NB4 (cell line): ENCODE measurements at regions not wholly inside any gene's neighbourhood (a gene's known extent, or its start where the extent isn't known, plus 50 kb on each side); places are given as distances from the start of the nearest gene placed in this dataset.

Experiments
- POLR2A ChIP-seq: IDR thresholded peaks from 2 replicates; pipeline ENCODE4 v1.6.1; 2011; ENCODE audit warnings: mild to moderate bottlenecking; ENCODE audit not compliant: insufficient read length; ENCODE audit errors: extremely low read depth
- TF ChIP-seq, protein P1 (sequence below): IDR thresholded peaks from one replicate; pipeline ENCODE4 v1.5.1; 2012; ENCODE audit warnings: low read depth, low read length
- TF ChIP-seq, protein P2 (sequence below): IDR thresholded peaks from 2 replicates; pipeline ENCODE4 v1.6.1; 2011; ENCODE audit warnings: low read depth, low read length

DNA sequence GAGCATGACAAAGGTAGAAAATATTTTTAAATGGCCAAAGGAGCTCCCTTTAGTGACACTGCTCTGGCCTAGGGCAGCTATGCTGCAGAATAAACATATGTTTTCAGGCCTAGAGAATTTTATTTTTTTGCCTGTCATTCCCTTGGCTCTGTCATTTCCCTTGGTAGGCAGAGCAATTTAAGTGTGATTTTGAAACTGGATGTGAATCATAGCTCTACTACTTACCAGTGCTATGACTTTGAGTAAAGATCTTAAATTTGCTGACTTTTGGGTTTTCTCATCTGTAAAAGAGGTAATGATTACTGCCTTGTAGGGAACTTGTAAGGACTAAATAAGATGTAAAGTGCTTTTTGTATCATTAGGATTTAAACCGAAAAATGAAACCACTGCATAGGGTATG lies 189.0 kb upstream of the ZRANB2 start:
- no peak for TF ChIP-seq POLR2A
- TF ChIP-seq, protein P1, sequence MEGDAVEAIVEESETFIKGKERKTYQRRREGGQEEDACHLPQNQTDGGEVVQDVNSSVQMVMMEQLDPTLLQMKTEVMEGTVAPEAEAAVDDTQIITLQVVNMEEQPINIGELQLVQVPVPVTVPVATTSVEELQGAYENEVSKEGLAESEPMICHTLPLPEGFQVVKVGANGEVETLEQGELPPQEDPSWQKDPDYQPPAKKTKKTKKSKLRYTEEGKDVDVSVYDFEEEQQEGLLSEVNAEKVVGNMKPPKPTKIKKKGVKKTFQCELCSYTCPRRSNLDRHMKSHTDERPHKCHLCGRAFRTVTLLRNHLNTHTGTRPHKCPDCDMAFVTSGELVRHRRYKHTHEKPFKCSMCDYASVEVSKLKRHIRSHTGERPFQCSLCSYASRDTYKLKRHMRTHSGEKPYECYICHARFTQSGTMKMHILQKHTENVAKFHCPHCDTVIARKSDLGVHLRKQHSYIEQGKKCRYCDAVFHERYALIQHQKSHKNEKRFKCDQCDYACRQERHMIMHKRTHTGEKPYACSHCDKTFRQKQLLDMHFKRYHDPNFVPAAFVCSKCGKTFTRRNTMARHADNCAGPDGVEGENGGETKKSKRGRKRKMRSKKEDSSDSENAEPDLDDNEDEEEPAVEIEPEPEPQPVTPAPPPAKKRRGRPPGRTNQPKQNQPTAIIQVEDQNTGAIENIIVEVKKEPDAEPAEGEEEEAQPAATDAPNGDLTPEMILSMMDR = no peak
- TF ChIP-seq, protein P2, sequence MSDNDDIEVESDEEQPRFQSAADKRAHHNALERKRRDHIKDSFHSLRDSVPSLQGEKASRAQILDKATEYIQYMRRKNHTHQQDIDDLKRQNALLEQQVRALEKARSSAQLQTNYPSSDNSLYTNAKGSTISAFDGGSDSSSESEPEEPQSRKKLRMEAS = no peak
